ENCODE measurements at regions not wholly inside any gene's neighbourhood (a gene's known extent, or its start where the extent isn't known, plus 50 kb on each side); places are given as distances from the start of the nearest gene placed in this dataset.

DNA sequence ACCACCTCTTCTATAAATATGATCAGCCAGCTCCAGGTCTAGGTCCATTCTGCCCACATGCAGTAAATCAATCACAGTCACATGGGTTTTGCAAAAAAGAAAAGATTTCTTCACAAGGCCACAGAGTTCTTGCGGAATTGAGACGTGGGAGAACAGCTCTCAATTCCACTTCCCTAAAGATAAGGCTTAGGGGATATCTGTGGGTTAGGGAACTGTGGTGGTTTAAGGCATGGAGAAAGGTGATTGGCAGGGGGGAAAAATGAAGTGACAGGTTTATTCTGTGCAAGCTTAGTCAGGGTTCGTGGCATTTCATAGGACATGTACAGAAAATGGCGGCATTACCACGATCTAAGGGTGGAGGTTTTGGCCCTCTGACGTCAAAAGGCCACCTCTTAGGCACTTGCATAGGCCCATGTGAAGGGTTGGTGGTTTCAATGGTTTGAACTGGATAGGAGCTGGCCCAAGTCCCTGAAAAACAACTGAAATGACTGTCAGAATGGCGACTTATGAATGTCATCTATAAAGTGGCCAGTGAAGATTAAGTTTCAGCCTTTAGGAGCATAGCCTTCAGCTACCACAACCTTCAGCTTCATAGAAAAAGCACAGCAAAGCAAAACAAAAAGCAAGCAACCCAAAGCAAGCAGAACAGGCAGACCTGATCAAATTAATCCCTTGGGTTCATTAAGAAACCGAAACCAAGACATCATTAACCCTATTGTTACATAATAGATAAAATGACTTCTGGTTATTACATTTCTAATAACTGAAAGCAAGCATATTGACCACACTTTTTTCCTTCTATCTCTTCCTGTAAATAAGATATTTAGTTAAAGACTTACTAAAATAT lies 289.8 kb upstream of the SFRP2 start:
- H3K27me3 ChIP-seq (ENCODE audit: insufficient read depth, low read length), result no peaks in the 10 kb centered on the region
- H3K4me1 ChIP-seq (ENCODE audit: insufficient read depth, low read length), result peaks cover 5% of the 10 kb centered on the region
- H3K4me3 ChIP-seq (ENCODE audit: insufficient read depth, low read depth, low read length), result no peak overlapping the region
- no peak overlapping the region for H3K4me3 Mint-ChIP-seq (ENCODE audit: unreplicated experiment)
- no peaks in the 10 kb centered on the region for H3K36me3 ChIP-seq (ENCODE audit: insufficient read depth, low read length)
- no peak overlapping the region for H3K27ac ChIP-seq (ENCODE audit: low read depth, low read length)
- H2AFZ ChIP-seq (ENCODE audit: low read depth, low read length), result no peak overlapping the region
- H3K9me3 Mint-ChIP-seq (ENCODE audit: unreplicated experiment), result no peaks in the 10 kb centered on the region
- no peak overlapping the region for H3K4me2 ChIP-seq (ENCODE audit: low read length)
- no peaks in the 10 kb centered on the region for H3K27me3 Mint-ChIP-seq (ENCODE audit: low read depth, unreplicated experiment)
- DNase-seq (ENCODE audit: low read depth), result no peak
- no peaks in the 10 kb centered on the region for H3K79me2 ChIP-seq (ENCODE audit: insufficient read depth, low read length)
- no peak overlapping the region for H3K9ac ChIP-seq (ENCODE audit: low read length)
- H4K20me1 ChIP-seq (ENCODE audit: insufficient read depth, low read length), result no peaks in the 10 kb centered on the region
- H3K27ac Mint-ChIP-seq (ENCODE audit: unreplicated experiment), result no peak overlapping the region
- no peaks in the 10 kb centered on the region for H3K9me3 ChIP-seq (ENCODE audit: insufficient read depth, low read depth, low read length)
- no peaks in the 10 kb centered on the region for H3K4me1 Mint-ChIP-seq (ENCODE audit: low read depth, unreplicated experiment)
- no peaks in the 10 kb centered on the region for H3K36me3 Mint-ChIP-seq (ENCODE audit: low read depth, unreplicated experiment)
- TF ChIP-seq CTCF (IDR thresholded peaks at IDR 0.05; ENCODE audit: insufficient read depth, low read depth, low read length), result no peak
- no peak for TF ChIP-seq EZH2 (IDR thresholded peaks at IDR 0.05; ENCODE audit: insufficient read depth, low read length)
- FAIRE-seq, result no peak

DNA sequence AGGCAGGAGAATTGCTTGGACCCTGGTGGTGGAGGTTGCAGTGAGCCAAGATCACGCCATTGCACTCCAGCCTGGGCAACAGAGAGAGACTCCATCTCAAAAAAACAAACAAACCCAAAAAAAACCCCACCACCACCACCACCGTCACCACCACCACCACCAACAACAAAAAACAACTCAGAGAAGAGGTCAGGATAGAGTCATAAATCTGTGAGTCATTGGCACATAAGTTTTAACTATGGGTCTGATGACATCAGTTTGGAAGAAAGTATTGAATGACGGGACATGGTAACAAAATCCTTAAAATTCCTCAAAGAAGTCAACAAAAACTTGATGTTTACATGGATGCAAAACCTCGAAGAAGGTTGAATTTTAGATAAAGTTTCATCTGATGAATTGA lies 288.0 kb upstream of the SFRP2 start:
- Histone ChIP-seq H3K27ac (ENCODE audit: low read depth, low read length) (no peak overlapping the region), H3K4me3 (ENCODE audit: insufficient read depth, low read depth, low read length) (no peak overlapping the region), H3K9me3 (ENCODE audit: insufficient read depth, low read depth, low read length) (peaks cover 2% of the 10 kb centered on the region), H3K9ac (ENCODE audit: low read length) (no peak overlapping the region), H2AFZ (ENCODE audit: low read depth, low read length) (no peak overlapping the region), H3K36me3 (ENCODE audit: insufficient read depth, low read length) (no peaks in the 10 kb centered on the region), H4K20me1 (ENCODE audit: insufficient read depth, low read length) (no peaks in the 10 kb centered on the region), H3K4me1 (ENCODE audit: insufficient read depth, low read length) (no peaks in the 10 kb centered on the region), H3K4me2 (ENCODE audit: low read length) (no peak overlapping the region), H3K79me2 (ENCODE audit: insufficient read depth, low read length) (no peaks in the 10 kb centered on the region), H3K27me3 (ENCODE audit: insufficient read depth, low read length) (no peaks in the 10 kb centered on the region)
- Mint-ChIP-seq H3K27me3 (ENCODE audit: low read depth, unreplicated experiment) (no peaks in the 10 kb centered on the region), H3K36me3 (ENCODE audit: low read depth, unreplicated experiment) (peaks cover 5% of the 10 kb centered on the region), H3K9me3 (ENCODE audit: unreplicated experiment) (peaks cover 7% of the 10 kb centered on the region), H3K27ac (ENCODE audit: unreplicated experiment) (no peak overlapping the region), H3K4me1 (ENCODE audit: low read depth, unreplicated experiment) (peaks cover 8% of the 10 kb centered on the region), H3K4me3 (ENCODE audit: unreplicated experiment) (no peak overlapping the region)
- DNase-seq (ENCODE audit: low read depth) (no peak), FAIRE-seq (no peak)
- TF ChIP-seq EZH2 (IDR thresholded peaks at IDR 0.05; ENCODE audit: insufficient read depth, low read length), result no peak
- no peak for TF ChIP-seq CTCF (IDR thresholded peaks at IDR 0.05; ENCODE audit: insufficient read depth, low read depth, low read length)
